ENCODE measurements at regions not wholly inside any gene's neighbourhood (a gene's known extent, or its start where the extent isn't known, plus 50 kb on each side); places are given as distances from the start of the nearest gene placed in this dataset.
A peak's percentile ranks its signal among the peaks of the same experiment; 100 is the strongest.
"Not testable (repeated sequence)": the region's sequence is repeated elsewhere in the genome, so short reads cannot be mapped to it uniquely, and the experiment has no call there.

DNA sequence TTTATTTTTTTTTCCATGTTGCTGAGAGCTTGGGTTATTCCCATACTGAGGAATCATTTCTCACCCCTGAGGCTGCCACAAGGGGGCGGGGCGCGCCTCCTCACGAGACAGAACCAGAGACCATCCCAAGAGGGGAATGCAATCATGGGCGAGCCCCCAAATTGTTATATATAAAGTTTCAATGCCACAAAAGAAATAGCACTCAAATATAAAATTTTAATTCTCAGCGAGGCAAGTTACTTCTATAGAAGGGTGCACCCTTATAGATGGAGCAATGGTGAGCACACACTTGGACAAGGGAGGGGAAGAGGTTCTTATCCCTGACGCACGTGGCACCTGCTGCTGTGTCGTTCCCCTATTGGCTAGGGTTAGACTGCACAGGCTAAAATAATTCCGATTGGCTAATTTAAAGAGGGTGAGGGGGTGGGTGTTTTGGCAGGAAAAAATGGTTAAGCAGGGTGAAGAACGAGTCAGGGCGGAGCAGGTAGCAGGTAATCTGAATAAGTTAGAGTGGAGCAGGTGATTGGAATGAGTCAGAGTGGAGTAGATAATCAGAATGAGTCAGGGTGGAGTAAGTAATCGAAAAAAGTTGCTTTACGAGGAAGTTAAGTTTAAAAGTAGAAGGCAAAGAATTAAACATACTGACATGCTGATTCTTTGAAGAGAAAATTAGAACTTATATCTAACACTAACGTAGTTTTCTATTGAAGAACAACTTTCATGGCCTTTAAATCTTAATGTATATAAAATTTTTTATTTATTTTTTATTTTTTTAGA lies 177.5 kb downstream of the MTCL1 start:
- Histone ChIP-seq H3K36me3 (no peaks in the 10 kb centered on the region), H3K9me3 (no peaks in the 10 kb centered on the region), H3K27me3 (no peaks in the 10 kb centered on the region), H3K27ac (no peak overlapping the region), H3K4me1 (no peaks in the 10 kb centered on the region), H3K4me3 (no peak overlapping the region)
- intact Hi-C loops (cut with DNase I): no loop called here
- no peak for ATAC-seq
- TF ChIP-seq, protein P1, sequence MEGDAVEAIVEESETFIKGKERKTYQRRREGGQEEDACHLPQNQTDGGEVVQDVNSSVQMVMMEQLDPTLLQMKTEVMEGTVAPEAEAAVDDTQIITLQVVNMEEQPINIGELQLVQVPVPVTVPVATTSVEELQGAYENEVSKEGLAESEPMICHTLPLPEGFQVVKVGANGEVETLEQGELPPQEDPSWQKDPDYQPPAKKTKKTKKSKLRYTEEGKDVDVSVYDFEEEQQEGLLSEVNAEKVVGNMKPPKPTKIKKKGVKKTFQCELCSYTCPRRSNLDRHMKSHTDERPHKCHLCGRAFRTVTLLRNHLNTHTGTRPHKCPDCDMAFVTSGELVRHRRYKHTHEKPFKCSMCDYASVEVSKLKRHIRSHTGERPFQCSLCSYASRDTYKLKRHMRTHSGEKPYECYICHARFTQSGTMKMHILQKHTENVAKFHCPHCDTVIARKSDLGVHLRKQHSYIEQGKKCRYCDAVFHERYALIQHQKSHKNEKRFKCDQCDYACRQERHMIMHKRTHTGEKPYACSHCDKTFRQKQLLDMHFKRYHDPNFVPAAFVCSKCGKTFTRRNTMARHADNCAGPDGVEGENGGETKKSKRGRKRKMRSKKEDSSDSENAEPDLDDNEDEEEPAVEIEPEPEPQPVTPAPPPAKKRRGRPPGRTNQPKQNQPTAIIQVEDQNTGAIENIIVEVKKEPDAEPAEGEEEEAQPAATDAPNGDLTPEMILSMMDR (IDR thresholded peaks at IDR 0.05): no peak
- no peak for DNase-seq

DNA sequence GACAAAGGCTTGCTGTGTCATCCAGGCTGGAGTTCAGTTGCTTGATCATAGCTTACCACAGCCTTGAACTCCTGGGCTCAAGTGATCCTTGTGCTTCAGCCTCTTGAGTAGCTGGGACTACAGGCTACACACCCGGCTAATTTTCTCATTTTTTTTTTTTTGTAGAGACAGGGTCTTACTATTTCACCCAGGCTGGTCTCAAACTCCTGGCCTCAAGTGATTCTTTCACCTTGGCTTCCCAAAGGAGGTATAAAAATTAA lies 178.0 kb downstream of the MTCL1 start:
- TF ChIP-seq, protein P1 (IDR thresholded peaks at IDR 0.05): no peak
- no peaks in the 10 kb centered on the region for H3K9me3 ChIP-seq
- intact Hi-C loops (cut with DNase I): no loop called here
- no peaks in the 10 kb centered on the region for H3K27me3 ChIP-seq
- H3K4me1 ChIP-seq: no peaks in the 10 kb centered on the region
- no peak overlapping the region for H3K4me3 ChIP-seq
- DNase-seq: no peak
- no peak overlapping the region for H3K27ac ChIP-seq
- no peaks in the 10 kb centered on the region for H3K36me3 ChIP-seq
- ATAC-seq: no peak

DNA sequence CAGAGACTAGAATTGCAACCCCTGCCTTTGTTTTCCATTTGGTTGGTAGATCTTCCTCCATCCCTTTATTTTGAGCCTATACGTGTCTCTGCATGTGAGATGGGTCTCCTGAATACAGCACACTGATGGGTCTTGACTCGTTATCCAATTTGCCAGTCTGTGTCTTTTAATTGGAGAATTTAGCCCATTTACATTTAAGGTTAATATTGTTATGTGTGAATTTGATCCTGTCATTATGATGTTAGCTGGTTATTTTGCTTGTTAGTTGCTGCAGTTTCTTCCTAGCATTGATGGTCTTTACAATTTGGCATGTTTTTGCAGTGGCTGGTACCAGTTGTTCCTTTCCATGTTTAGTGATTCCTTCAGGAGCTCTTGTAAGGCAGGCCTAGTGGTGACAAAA lies 182.5 kb downstream of the MTCL1 start:
- H3K27ac ChIP-seq; DNase-seq; H3K27me3 ChIP-seq; H3K4me1 ChIP-seq; H3K4me3 ChIP-seq; H3K36me3 ChIP-seq; ATAC-seq; intact Hi-C loops (cut with DNase I); H3K9me3 ChIP-seq: not testable (repeated sequence)

DNA sequence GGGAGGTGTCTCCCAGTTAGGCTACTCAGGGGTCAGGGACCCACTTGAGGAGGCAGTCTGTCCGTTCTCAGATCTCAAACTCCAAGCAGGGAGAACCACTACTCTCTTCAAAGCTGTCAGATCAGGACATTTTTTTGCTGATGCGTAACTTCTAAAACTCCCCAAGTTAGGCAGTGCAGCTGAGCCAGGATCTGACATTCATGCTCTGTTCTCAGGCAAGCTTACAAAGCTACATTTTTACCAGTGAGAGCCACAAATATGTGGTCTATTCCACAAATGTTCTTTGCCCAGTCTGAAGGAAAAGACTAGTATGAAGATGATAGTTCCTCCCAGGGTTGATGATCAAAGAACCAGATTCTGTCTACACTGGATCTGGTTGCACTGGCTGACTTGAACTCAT lies 184.1 kb downstream of the MTCL1 start:
- DNase-seq (no peak), ATAC-seq (no peak)
- no peaks in the 10 kb centered on the region for H3K4me1 ChIP-seq
- no peak overlapping the region for H3K27ac ChIP-seq
- no peaks in the 10 kb centered on the region for H3K36me3 ChIP-seq
- intact Hi-C loops (cut with DNase I): no loop called here
- H3K27me3 ChIP-seq: no peaks in the 10 kb centered on the region
- no peaks in the 10 kb centered on the region for H3K9me3 ChIP-seq
- no peak overlapping the region for H3K4me3 ChIP-seq
- TF ChIP-seq, protein P1 (IDR thresholded peaks at IDR 0.05): no peak

DNA sequence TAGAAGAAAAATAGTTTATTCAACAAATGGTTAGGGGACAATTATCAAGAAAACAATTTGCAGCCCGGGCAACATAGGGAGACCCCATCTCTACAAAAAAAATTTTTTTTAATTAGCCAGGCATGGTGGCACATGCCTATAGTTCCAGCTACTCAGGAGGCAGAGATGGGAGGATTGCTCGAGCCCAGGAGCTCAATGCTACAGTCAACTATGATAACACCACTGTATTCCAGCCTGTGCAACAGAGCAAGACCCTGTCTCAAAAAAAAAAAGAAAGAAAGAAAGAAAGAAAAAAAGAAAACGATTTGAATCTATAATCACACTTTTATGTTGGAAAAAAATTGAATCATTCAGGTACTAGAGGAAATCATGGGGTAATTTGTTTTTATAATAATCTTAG lies 185.1 kb downstream of the MTCL1 start:
- H3K27me3 ChIP-seq; H3K4me1 ChIP-seq; DNase-seq; intact Hi-C loops (cut with DNase I); ATAC-seq; H3K9me3 ChIP-seq; H3K4me3 ChIP-seq; H3K36me3 ChIP-seq; H3K27ac ChIP-seq: not testable (repeated sequence)

DNA sequence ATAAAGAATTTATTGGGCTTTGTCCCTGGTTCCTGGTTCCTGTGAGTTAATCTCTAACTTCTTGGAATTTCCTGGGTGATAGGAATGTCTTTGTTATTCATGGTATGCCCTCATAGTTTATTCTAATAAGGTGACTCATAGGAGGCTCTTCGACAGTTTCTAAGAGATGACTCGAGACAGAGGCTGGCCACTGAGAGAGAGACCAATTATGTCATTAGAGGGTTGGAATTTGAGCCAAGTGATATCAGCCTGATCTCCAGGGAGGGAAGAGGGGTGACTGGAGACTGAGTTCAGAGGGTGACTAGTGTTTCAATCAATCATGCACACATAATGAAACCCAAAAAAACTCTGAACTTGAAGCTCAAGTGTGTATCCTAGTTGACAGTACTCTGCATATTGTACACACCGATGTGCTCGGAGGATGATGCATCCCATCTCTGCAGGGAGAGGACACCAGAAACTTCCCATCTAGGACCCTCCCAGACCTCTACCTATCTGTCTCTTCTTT lies 185.7 kb downstream of the MTCL1 start:
- peak; percentile 83 for ATAC-seq
- Histone ChIP-seq H3K27ac (no peak overlapping the region), H3K36me3 (no peaks in the 10 kb centered on the region), H3K4me3 (no peak overlapping the region), H3K9me3 (no peaks in the 10 kb centered on the region), H3K4me1 (no peaks in the 10 kb centered on the region), H3K27me3 (no peaks in the 10 kb centered on the region)
- intact Hi-C loops (cut with DNase I): no loop called here
- TF ChIP-seq, protein P1 (IDR thresholded peaks at IDR 0.05): no peak
- DNase-seq: no peak

DNA sequence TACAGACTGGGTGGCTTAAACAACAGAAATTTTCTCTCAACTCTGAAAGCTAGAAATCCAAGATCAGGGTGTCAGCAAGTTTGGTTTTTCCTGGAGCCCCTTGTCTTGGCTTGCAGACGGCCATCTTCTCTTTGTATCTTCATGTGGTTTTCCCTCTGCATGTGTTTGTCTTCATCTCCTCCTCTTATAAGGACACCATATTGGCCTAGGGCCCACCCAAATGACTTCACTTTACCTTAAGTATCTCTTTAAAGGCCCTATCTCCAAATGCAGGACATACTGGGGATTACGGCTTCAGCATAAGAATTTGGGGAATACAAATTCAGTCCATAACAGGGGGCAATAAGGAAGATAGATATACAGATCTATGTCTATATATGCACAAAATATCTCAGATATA lies 187.9 kb downstream of the MTCL1 start:
- Histone ChIP-seq H3K9me3 (no peaks in the 10 kb centered on the region), H3K27ac (no peak overlapping the region), H3K27me3 (no peaks in the 10 kb centered on the region), H3K36me3 (no peaks in the 10 kb centered on the region), H3K4me3 (no peak overlapping the region), H3K4me1 (no peaks in the 10 kb centered on the region)
- ATAC-seq (no peak), DNase-seq (no peak)
- intact Hi-C loops (cut with DNase I): no loop called here
- TF ChIP-seq, protein P1 (IDR thresholded peaks at IDR 0.05): no peak

Measured in upper lobe of right lung (tissue), 1 donor.